Progenitor cell of endocrine pancreas (in vitro differentiated cells): ENCODE measurements at regions not wholly inside any gene's neighbourhood (a gene's known extent, or its start where the extent isn't known, plus 50 kb on each side); places are given as distances from the start of the nearest gene placed in this dataset.

ENCODE experiments used
- DNase-seq: peaks from one replicate; pipeline ENCODE4 v3.0.0; 2021; ENCODE audit warnings: low spot score; ENCODE audit not compliant: unreplicated experiment
- H3K27ac Mint-ChIP-seq: 2 replicates; pipeline ENCODE4 v1.8.0; 2021; ENCODE audit warnings: mild to moderate bottlenecking, moderate library complexity, mixed read lengths
- H3K27me3 Mint-ChIP-seq: 2 replicates; pipeline ENCODE4 v1.8.0; 2021; ENCODE audit warnings: mixed read lengths
- H3K36me3 Mint-ChIP-seq: 2 replicates; pipeline ENCODE4 v1.8.0; 2022; ENCODE audit warnings: mixed read lengths; ENCODE audit not compliant: insufficient read depth
- H3K4me1 Mint-ChIP-seq: 2 replicates; pipeline ENCODE4 v1.8.0; 2021; ENCODE audit warnings: low read depth, mixed read lengths
- H3K4me3 Mint-ChIP-seq: 2 replicates; pipeline ENCODE4 v1.8.0; 2021; ENCODE audit warnings: low read depth, mild to moderate bottlenecking, moderate library complexity, mixed read lengths
- H3K9me3 Mint-ChIP-seq: 2 replicates; pipeline ENCODE4 v1.8.0; 2021; ENCODE audit warnings: low read depth, mixed read lengths
- CTCF ChIP-seq: fragments of 200-600 bp; sonication (generic); IDR thresholded peaks from one replicate; pipeline ENCODE4 v1.5.0; 2021; ENCODE audit warnings: antibody characterized with exemption, mild to moderate bottlenecking; ENCODE audit not compliant: unreplicated experiment

GRCh38 chrX:136933611-136934145 is 53.2 kb upstream of the RBMX start:
- Mint-ChIP-seq H3K4me3 (no peak overlapping the region), H3K4me1 (peaks cover 13% of the 10 kb centered on the region), H3K36me3 (peaks cover 19% of the 10 kb centered on the region), H3K9me3 (peaks cover 11% of the 10 kb centered on the region), H3K27me3 (no peaks in the 10 kb centered on the region), H3K27ac (no peak overlapping the region)
- no peak for TF ChIP-seq CTCF
- no peak for DNase-seq

GRCh38 chrX:136931661-136932060 is 51.1 kb upstream of the RBMX start:
- Mint-ChIP-seq H3K4me3 (no peak overlapping the region), H3K27ac (no peak overlapping the region), H3K4me1 (peaks cover 13% of the 10 kb centered on the region), H3K9me3 (peaks cover 15% of the 10 kb centered on the region), H3K36me3 (peaks cover 22% of the 10 kb centered on the region), H3K27me3 (no peaks in the 10 kb centered on the region)
- TF ChIP-seq CTCF, result no peak
- no peak for DNase-seq
